NT2/D1 (cell line): ENCODE measurements at regions not wholly inside any gene's neighbourhood (a gene's known extent, or its start where the extent isn't known, plus 50 kb on each side); places are given as distances from the start of the nearest gene placed in this dataset.
"Not testable (repeated sequence)": the region's sequence is repeated elsewhere in the genome, so short reads cannot be mapped to it uniquely, and the experiment has no call there.

Experiments used
- DNase-seq: peaks from one replicate; pipeline ENCODE4 v3.0.0-alpha.2; 2011; ENCODE audit warnings: low read depth, low spot score
- H3K27me3 ChIP-seq: 2 replicates; pipeline ENCODE4 v1.6.0; 2011; ENCODE audit warnings: mild to moderate bottlenecking; ENCODE audit not compliant: insufficient read length, insufficient read depth
- H3K36me3 ChIP-seq: 2 replicates; pipeline ENCODE4 v1.6.1; 2011; ENCODE audit warnings: mild to moderate bottlenecking, low read length, mixed read lengths; ENCODE audit not compliant: insufficient read depth, insufficient read length
- H3K4me1 ChIP-seq: 2 replicates; pipeline ENCODE4 v1.5.1; 2011; ENCODE audit not compliant: insufficient read depth, insufficient read length
- H3K4me3 ChIP-seq: 2 replicates; pipeline ENCODE4 v1.5.1; 2011; ENCODE audit warnings: low read depth; ENCODE audit not compliant: insufficient read length
- H3K9ac ChIP-seq: 2 replicates; pipeline ENCODE4 v1.6.0; 2011; ENCODE audit warnings: low read depth; ENCODE audit not compliant: insufficient read length
- H3K9me3 ChIP-seq: 2 replicates; pipeline ENCODE4 v1.5.1; 2011; ENCODE audit warnings: mild to moderate bottlenecking, low read length; ENCODE audit not compliant: insufficient read depth
- SUZ12 ChIP-seq: IDR thresholded peaks from 2 replicates; pipeline ENCODE4 v1.6.1; 2011; ENCODE audit not compliant: insufficient read length, insufficient read depth; ENCODE audit errors: extremely low read depth
- YY1 ChIP-seq: IDR thresholded peaks from 2 replicates; pipeline ENCODE4 v1.6.1; 2011; ENCODE audit not compliant: insufficient read length, insufficient read depth
- ZNF274 ChIP-seq: IDR thresholded peaks from 2 replicates; pipeline ENCODE4 v1.6.1; 2011; ENCODE audit warnings: mild to moderate bottlenecking, low read depth, low read length

- no peak for DNase-seq
- Histone ChIP-seq H3K4me3 (no peak overlapping the region), H3K9me3 (no peaks in the 10 kb centered on the region), H3K27me3 (no peaks in the 10 kb centered on the region), H3K4me1 (no peaks in the 10 kb centered on the region), H3K36me3 (no peaks in the 10 kb centered on the region), H3K9ac (no peak overlapping the region)
- TF ChIP-seq SUZ12 (no peak), ZNF274 (no peak), YY1 (no peak)
Measured at GRCh38 chr6:4342407-4343137, 207.2 kb upstream of the ECI2 start.

GRCh38 chr6:4341078-4341797, 205.9 kb upstream of the ECI2 start:
- H3K4me1 ChIP-seq: no peaks in the 10 kb centered on the region
- H3K36me3 ChIP-seq: no peaks in the 10 kb centered on the region
- TF ChIP-seq YY1: no peak
- no peak for TF ChIP-seq SUZ12
- no peak for TF ChIP-seq ZNF274
- H3K27me3 ChIP-seq: no peaks in the 10 kb centered on the region
- no peak overlapping the region for H3K9ac ChIP-seq
- H3K4me3 ChIP-seq: no peak overlapping the region
- no peaks in the 10 kb centered on the region for H3K9me3 ChIP-seq
- no peak for DNase-seq

GRCh38 chr6:4340544-4340943, 205.2 kb upstream of the ECI2 start:
- no peak for DNase-seq
- no peaks in the 10 kb centered on the region for H3K9me3 ChIP-seq
- no peaks in the 10 kb centered on the region for H3K4me1 ChIP-seq
- no peak overlapping the region for H3K4me3 ChIP-seq
- TF ChIP-seq YY1 (no peak), SUZ12 (no peak), ZNF274 (no peak)
- H3K36me3 ChIP-seq: no peaks in the 10 kb centered on the region
- no peak overlapping the region for H3K9ac ChIP-seq
- no peaks in the 10 kb centered on the region for H3K27me3 ChIP-seq

- no peaks in the 10 kb centered on the region for H3K27me3 ChIP-seq
- no peak for DNase-seq
- no peak for TF ChIP-seq YY1
- TF ChIP-seq SUZ12: no peak
- TF ChIP-seq ZNF274: no peak
- no peak overlapping the region for H3K4me3 ChIP-seq
- H3K9me3 ChIP-seq: no peaks in the 10 kb centered on the region
- H3K4me1 ChIP-seq: no peaks in the 10 kb centered on the region
- no peak overlapping the region for H3K9ac ChIP-seq
- H3K36me3 ChIP-seq: no peaks in the 10 kb centered on the region
Measured at GRCh38 chr6:4338884-4339283, 203.5 kb upstream of the ECI2 start.

- Histone ChIP-seq H3K9me3 (no peaks in the 10 kb centered on the region), H3K36me3 (no peaks in the 10 kb centered on the region), H3K27me3 (no peaks in the 10 kb centered on the region), H3K4me3 (no peak overlapping the region), H3K4me1 (no peaks in the 10 kb centered on the region), H3K9ac (no peak overlapping the region)
- TF ChIP-seq ZNF274: no peak
- no peak for TF ChIP-seq SUZ12
- TF ChIP-seq YY1: no peak
- DNase-seq: no peak
Measured at GRCh38 chr6:4336778-4337442, 201.5 kb upstream of the ECI2 start.

GRCh38 chr6:4336084-4336483, 200.7 kb upstream of the ECI2 start:
- Histone ChIP-seq H3K4me3 (no peak overlapping the region), H3K27me3 (no peaks in the 10 kb centered on the region), H3K36me3 (no peaks in the 10 kb centered on the region), H3K9ac (no peak overlapping the region), H3K9me3 (no peaks in the 10 kb centered on the region), H3K4me1 (no peaks in the 10 kb centered on the region)
- no peak for DNase-seq
- TF ChIP-seq ZNF274: no peak
- TF ChIP-seq YY1: no peak
- TF ChIP-seq SUZ12: no peak

GRCh38 chr6:4334158-4334740, 198.9 kb upstream of the ECI2 start:
- not testable (repeated sequence) for H3K4me1 ChIP-seq, H3K9me3 ChIP-seq, DNase-seq, H3K36me3 ChIP-seq, H3K9ac ChIP-seq, H3K27me3 ChIP-seq
- H3K4me3 ChIP-seq: peak overlapping the region; percentile 15
